SK-N-SH treated with all-trans-retinoic acid at 6 μM for 48 hours (cell line): ENCODE measurements at regions not wholly inside any gene's neighbourhood (a gene's known extent, or its start where the extent isn't known, plus 50 kb on each side); places are given as distances from the start of the nearest gene placed in this dataset.

ENCODE experiments used
- GLIS3 ChIP-seq: fragments of 250-450 bp; sonication (Bioruptor Pico); IDR thresholded peaks from 2 replicates; pipeline ENCODE4 v1.5.0; 2020; ENCODE audit warnings: mild to moderate bottlenecking, moderate library complexity
- POU6F1 ChIP-seq: fragments of 250-450 bp; sonication (Bioruptor Pico); IDR thresholded peaks from 2 replicates; pipeline ENCODE4 v1.8.0; 2021; ENCODE audit warnings: low read depth, mild to moderate bottlenecking, moderate library complexity, borderline replicate concordance
- RARB ChIP-seq: fragments of 250-450 bp; sonication (Bioruptor Pico); IDR thresholded peaks from 2 replicates; pipeline ENCODE4 v1.8.0; 2021; ENCODE audit warnings: mild to moderate bottlenecking, moderate library complexity

GRCh38 chr11:27282806-27283205, 80.2 kb downstream of the CCDC34 start:
- TF ChIP-seq POU6F1 (CRISPR knock-in tag) = no peak
- no peak for TF ChIP-seq RARB
- TF ChIP-seq GLIS3 (CRISPR knock-in tag) = no peak
